ENCODE measurements at regions not wholly inside any gene's neighbourhood (a gene's known extent, or its start where the extent isn't known, plus 50 kb on each side); places are given as distances from the start of the nearest gene placed in this dataset.

DNA sequence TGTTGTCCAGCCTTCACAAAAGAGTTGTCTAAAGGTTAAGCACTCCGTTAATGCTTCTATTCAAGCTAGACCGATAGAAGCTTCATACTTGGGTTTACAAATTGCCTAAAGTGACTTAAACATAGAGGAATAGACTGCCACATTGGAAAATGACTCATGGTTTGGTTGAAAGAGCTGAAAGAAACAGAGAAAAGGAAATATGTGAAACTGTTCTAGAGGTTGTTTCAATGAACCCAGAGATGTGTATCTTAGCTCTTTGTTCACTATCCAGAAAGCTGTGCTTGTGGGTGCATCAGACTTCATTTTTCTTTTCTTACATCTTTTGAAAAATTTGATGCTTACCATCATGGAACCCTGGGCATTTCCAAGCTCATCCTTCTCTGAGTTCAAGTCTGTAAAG lies 736.2 kb downstream of the INHBA start:
- H3K9ac ChIP-seq (ENCODE audit: insufficient read depth, low read length, poor library complexity, severe bottlenecking) = no peak overlapping the region
- TF ChIP-seq, protein P1, sequence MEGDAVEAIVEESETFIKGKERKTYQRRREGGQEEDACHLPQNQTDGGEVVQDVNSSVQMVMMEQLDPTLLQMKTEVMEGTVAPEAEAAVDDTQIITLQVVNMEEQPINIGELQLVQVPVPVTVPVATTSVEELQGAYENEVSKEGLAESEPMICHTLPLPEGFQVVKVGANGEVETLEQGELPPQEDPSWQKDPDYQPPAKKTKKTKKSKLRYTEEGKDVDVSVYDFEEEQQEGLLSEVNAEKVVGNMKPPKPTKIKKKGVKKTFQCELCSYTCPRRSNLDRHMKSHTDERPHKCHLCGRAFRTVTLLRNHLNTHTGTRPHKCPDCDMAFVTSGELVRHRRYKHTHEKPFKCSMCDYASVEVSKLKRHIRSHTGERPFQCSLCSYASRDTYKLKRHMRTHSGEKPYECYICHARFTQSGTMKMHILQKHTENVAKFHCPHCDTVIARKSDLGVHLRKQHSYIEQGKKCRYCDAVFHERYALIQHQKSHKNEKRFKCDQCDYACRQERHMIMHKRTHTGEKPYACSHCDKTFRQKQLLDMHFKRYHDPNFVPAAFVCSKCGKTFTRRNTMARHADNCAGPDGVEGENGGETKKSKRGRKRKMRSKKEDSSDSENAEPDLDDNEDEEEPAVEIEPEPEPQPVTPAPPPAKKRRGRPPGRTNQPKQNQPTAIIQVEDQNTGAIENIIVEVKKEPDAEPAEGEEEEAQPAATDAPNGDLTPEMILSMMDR (IDR thresholded peaks at IDR 0.05) = no peak
- no peaks in the 10 kb centered on the region for H3K27me3 ChIP-seq (ENCODE audit: control insufficient read depth in 2 of 2, insufficient read depth in 2 of 2, low read length in 2 of 2)
- no peak overlapping the region for H3K27ac Mint-ChIP-seq
- H3K4me1 Mint-ChIP-seq = no peaks in the 10 kb centered on the region
- no peak overlapping the region for H2AFZ ChIP-seq (ENCODE audit: insufficient read depth, low read depth, low read length, poor library complexity, severe bottlenecking)
- peaks cover 0 to 13% (median 9%) of the 10 kb centered on the region in 7 donors for H3K9me3 Mint-ChIP-seq
- H3K4me2 ChIP-seq (replicated peaks; ENCODE audit: extremely low read depth, low read length, poor library complexity, severe bottlenecking) = no peak overlapping the region
- no peaks in the 10 kb centered on the region for H3K36me3 Mint-ChIP-seq
- no peaks in the 10 kb centered on the region for H3K27me3 Mint-ChIP-seq (ENCODE audit: low read depth in 3 of 3)
- no peak for DNase-seq
- no peaks in the 10 kb centered on the region for H4K20me1 ChIP-seq (ENCODE audit: insufficient read depth, low read length)
- H3K4me3 ChIP-seq (replicated peaks in 1 of 3; ENCODE audit: low read depth in 2 of 3, low read length in 3 of 3) = no peak overlapping the region
- WGBS (ENCODE audit: insufficient coverage) = no CpG with 5 or more reads among the region's 2 CpGs
- no peaks in the 10 kb centered on the region for H3K36me3 ChIP-seq (replicated peaks in 1 of 2; ENCODE audit: control insufficient read depth in 1 of 2, insufficient read depth in 2 of 2, low read length in 2 of 2)
- intact Hi-C loops (cut with micrococcal nuclease) = no loop called here
- no peak overlapping the region for H3K4me3 Mint-ChIP-seq
- peaks cover 0 to 3% of the 10 kb centered on the region in 2 donors for H3K9me3 ChIP-seq (replicated peaks in 1 of 2; ENCODE audit: control insufficient read depth in 1 of 2, insufficient read depth in 1 of 2, low read length in 2 of 2)
- no peak overlapping the region for H3K27ac ChIP-seq (ENCODE audit: low read depth in 1 of 2, low read length in 2 of 2)
- H3K79me2 ChIP-seq (ENCODE audit: insufficient read depth, low read length) = no peaks in the 10 kb centered on the region
- no peaks in the 10 kb centered on the region for H3K4me1 ChIP-seq (ENCODE audit: control insufficient read depth in 1 of 2, insufficient read depth in 2 of 2, low read length in 2 of 2)

DNA sequence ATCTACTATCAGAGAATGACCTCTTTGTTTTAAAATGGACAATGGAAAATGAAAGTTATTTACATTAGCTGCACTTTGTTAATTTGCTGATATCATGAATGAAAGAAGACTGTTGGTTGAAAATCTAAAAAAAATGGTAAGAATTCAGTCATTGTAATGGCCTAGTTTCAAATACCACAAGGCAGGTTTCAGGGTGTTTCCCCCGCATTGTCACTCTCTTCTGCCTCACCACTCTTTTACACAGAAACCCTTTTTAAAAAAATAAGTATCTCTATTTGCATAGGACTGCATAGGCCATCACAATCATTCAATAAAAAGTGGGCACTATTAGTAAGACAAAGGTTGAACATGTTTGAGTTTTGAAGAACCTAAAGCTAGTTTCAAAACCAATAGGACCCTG lies 737.1 kb downstream of the INHBA start:
- no peaks in the 10 kb centered on the region for H3K36me3 ChIP-seq (replicated peaks in 1 of 2; ENCODE audit: control insufficient read depth in 1 of 2, insufficient read depth in 2 of 2, low read length in 2 of 2)
- no peaks in the 10 kb centered on the region for H3K36me3 Mint-ChIP-seq
- H3K4me2 ChIP-seq (replicated peaks; ENCODE audit: extremely low read depth, low read length, poor library complexity, severe bottlenecking) = no peak overlapping the region
- no peaks in the 10 kb centered on the region for H3K27me3 Mint-ChIP-seq (ENCODE audit: low read depth in 3 of 3)
- no peaks in the 10 kb centered on the region for H3K4me1 Mint-ChIP-seq
- no peak overlapping the region for H3K9ac ChIP-seq (ENCODE audit: insufficient read depth, low read length, poor library complexity, severe bottlenecking)
- intact Hi-C loops (cut with micrococcal nuclease) = no loop called here
- WGBS (ENCODE audit: insufficient coverage) = no CpG with 5 or more reads among the region's 1 CpG
- no peak overlapping the region for H3K27ac ChIP-seq (ENCODE audit: low read depth in 1 of 2, low read length in 2 of 2)
- no peaks in the 10 kb centered on the region for H4K20me1 ChIP-seq (ENCODE audit: insufficient read depth, low read length)
- H3K4me1 ChIP-seq (ENCODE audit: control insufficient read depth in 1 of 2, insufficient read depth in 2 of 2, low read length in 2 of 2) = no peaks in the 10 kb centered on the region
- no peak overlapping the region for H3K4me3 ChIP-seq (replicated peaks in 1 of 3; ENCODE audit: low read depth in 2 of 3, low read length in 3 of 3)
- H3K9me3 Mint-ChIP-seq = peaks cover 0 to 13% (median 6%) of the 10 kb centered on the region in 7 donors
- no peak overlapping the region for H2AFZ ChIP-seq (ENCODE audit: insufficient read depth, low read depth, low read length, poor library complexity, severe bottlenecking)
- no peak overlapping the region for H3K4me3 Mint-ChIP-seq
- no peaks in the 10 kb centered on the region for H3K79me2 ChIP-seq (ENCODE audit: insufficient read depth, low read length)
- no peak overlapping the region for H3K27ac Mint-ChIP-seq
- H3K27me3 ChIP-seq (ENCODE audit: control insufficient read depth in 2 of 2, insufficient read depth in 2 of 2, low read length in 2 of 2) = no peaks in the 10 kb centered on the region
- DNase-seq = no peak
- H3K9me3 ChIP-seq (replicated peaks in 1 of 2; ENCODE audit: control insufficient read depth in 1 of 2, insufficient read depth in 1 of 2, low read length in 2 of 2) = peaks cover 0 to 3% of the 10 kb centered on the region in 2 donors
- TF ChIP-seq, protein P1 (IDR thresholded peaks at IDR 0.05) = no peak

All from CD14-positive monocyte (primary cell).